Keratinocyte (primary cell): ENCODE measurements at regions not wholly inside any gene's neighbourhood (a gene's known extent, or its start where the extent isn't known, plus 50 kb on each side); places are given as distances from the start of the nearest gene placed in this dataset.

ENCODE experiments used
- DNase-seq: peaks from one replicate; pipeline ENCODE4 v3.0.0-alpha.2; 2011; ENCODE audit warnings: low read depth, missing footprints, low spot score
- FAIRE-seq: peaks from 2 replicates; lab custom pipeline; 2011; peaks lifted over from hg19 to GRCh38; lab: Jason Lieb, UNC
- H2AFZ ChIP-seq: 2 replicates; pipeline ENCODE4 v1.6.0; 2012; ENCODE audit warnings: low read length, control low read depth, inconsistent platforms; ENCODE audit not compliant: control insufficient read depth
- H3K27ac ChIP-seq: 2 replicates; pipeline ENCODE4 v1.5.1; 2011; ENCODE audit warnings: low read length; ENCODE audit not compliant: control insufficient read depth, insufficient read depth
- H3K27me3 ChIP-seq: 3 replicates; pipeline ENCODE4 v1.6.0; 2011; ENCODE audit warnings: low read length; ENCODE audit not compliant: control insufficient read depth, insufficient read depth; ENCODE audit errors: extremely low read depth
- H3K36me3 ChIP-seq, 2 experiments: 2 replicates in 1 of 2; 3 replicates in 1 of 2; pipeline ENCODE4 v1.5.1; 2011; ENCODE audit warnings: low read length in 2 of 2, mild to moderate bottlenecking in 1 of 2; ENCODE audit not compliant: control insufficient read depth in 2 of 2, insufficient read depth in 2 of 2; ENCODE audit errors: extremely low read depth in 1 of 2
- H3K4me1 ChIP-seq: 3 replicates; pipeline ENCODE4 v1.5.1; 2011; ENCODE audit warnings: low read length; ENCODE audit not compliant: control insufficient read depth, insufficient read depth; ENCODE audit errors: extremely low read depth
- H3K4me2 ChIP-seq: 3 replicates; pipeline ENCODE4 v1.6.0; 2011; ENCODE audit warnings: low read depth, low read length; ENCODE audit not compliant: control insufficient read depth, insufficient read depth; ENCODE audit errors: extremely low read depth
- H3K4me3 ChIP-seq, 3 experiments: fragments of 200-600 bp in 1 of 3; sonication (generic) in 1 of 3; 2 replicates in 2 of 3; 3 replicates in 1 of 3; pipeline ENCODE4 v1.5.1; 2011 to 2016; ENCODE audit warnings: low read length in 3 of 3, mild to moderate bottlenecking in 3 of 3, control low read depth in 2 of 3, inconsistent platforms in 1 of 3, low read depth in 1 of 3, mixed read lengths in 1 of 3, mixed run types in 1 of 3, moderate library complexity in 1 of 3; ENCODE audit not compliant: control insufficient read depth in 2 of 3, insufficient read depth in 2 of 3; ENCODE audit errors: extremely low read depth in 1 of 3
- H3K79me2 ChIP-seq: 2 replicates; pipeline ENCODE4 v1.6.0; 2012; ENCODE audit warnings: low read length; ENCODE audit not compliant: control insufficient read depth, insufficient read depth
- H3K9ac ChIP-seq: 3 replicates; pipeline ENCODE4 v1.6.0; 2011; ENCODE audit warnings: low read length; ENCODE audit not compliant: control insufficient read depth, insufficient read depth; ENCODE audit errors: extremely low read depth
- H3K9me1 ChIP-seq: 3 replicates; pipeline ENCODE4 v1.6.0; 2011; ENCODE audit warnings: low read length; ENCODE audit not compliant: control insufficient read depth, insufficient read depth; ENCODE audit errors: extremely low read depth
- H3K9me3 ChIP-seq: 2 replicates; pipeline ENCODE4 v1.5.1; 2012; ENCODE audit warnings: low read depth, low read length; ENCODE audit not compliant: control insufficient read depth
- H4K20me1 ChIP-seq: 3 replicates; pipeline ENCODE4 v1.6.0; 2011; ENCODE audit warnings: low read length; ENCODE audit not compliant: control insufficient read depth, insufficient read depth; ENCODE audit errors: extremely low read depth
- CTCF ChIP-seq, 3 experiments: IDR thresholded peaks in 1 of 3; conservative IDR thresholded peaks in 1 of 3; optimal IDR thresholded peaks in 1 of 3; 2 replicates in 2 of 3; 3 replicates in 1 of 3; pipeline versions ENCODE3 to v1.5.1; 2011; ENCODE audit warnings: low read length in 3 of 3, mild to moderate bottlenecking in 3 of 3, moderate library complexity in 2 of 3, control low read depth in 1 of 3, inconsistent platforms in 1 of 3; ENCODE audit not compliant: insufficient read depth in 2 of 3; ENCODE audit errors: extremely low read depth in 1 of 3
- EZH2 ChIP-seq: IDR thresholded peaks from one replicate; pipeline ENCODE4 v1.6.1; 2012; ENCODE audit warnings: inconsistent platforms, mild to moderate bottlenecking, low read length, moderate library complexity
- dilution Hi-C: fragments of 300-500 bp; cut with MboI; formaldehyde crosslinking; loops from one replicate; pipeline ENCODE4 v1.7.0; 2020; ENCODE audit warnings: low sequenced_read_pairs; ENCODE audit not compliant: extremely low pct_ligation_motif_present

- Histone ChIP-seq H3K4me3 (no peak overlapping the region), H3K27ac (no peak overlapping the region), H2AFZ (no peak overlapping the region), H3K79me2 (no peaks in the 10 kb centered on the region), H3K27me3 (no peaks in the 10 kb centered on the region), H3K4me1 (peaks cover 32% of the 10 kb centered on the region), H3K4me2 (no peak overlapping the region), H3K36me3 (no peaks in the 10 kb centered on the region), H4K20me1 (no peaks in the 10 kb centered on the region), H3K9me3 (no peaks in the 10 kb centered on the region), H3K9ac (no peak overlapping the region), H3K9me1 (no peaks in the 10 kb centered on the region)
- TF ChIP-seq EZH2: no peak
- TF ChIP-seq CTCF (optimal IDR thresholded peaks at IDR 0.05 in 1 of 3, IDR thresholded peaks at IDR 0.05 in 1 of 3, conservative IDR thresholded peaks at IDR 0.05 in 1 of 3; ENCODE audit: extremely low read depth in 1 of 3, insufficient read depth in 2 of 3, low read length in 3 of 3): no peak
- DNase-seq: no peak
- FAIRE-seq: no peak
- dilution Hi-C loops: no loop called here
Measured at GRCh38 chr9:105074491-105074890, 146.5 kb upstream of the ABCA1 start.

DNA sequence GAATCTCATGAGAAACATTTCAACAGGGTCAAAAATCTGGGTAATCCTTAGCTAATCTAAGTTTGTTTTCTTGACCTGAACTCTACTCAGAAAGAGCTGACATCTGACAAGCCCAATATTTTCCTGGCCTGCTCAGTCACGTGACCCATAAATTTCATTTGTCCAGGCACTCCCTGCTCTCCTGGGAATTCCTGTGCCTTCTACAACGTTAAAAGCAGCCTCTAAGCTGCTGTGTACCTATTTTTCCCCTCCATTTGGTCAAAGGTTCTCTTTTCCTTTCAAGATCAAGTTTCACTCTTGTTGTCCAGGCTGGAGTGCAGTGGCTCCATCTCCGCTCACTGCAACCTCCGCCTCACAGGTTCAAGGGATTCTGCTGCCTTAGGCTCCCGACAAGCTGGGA is 148.8 kb upstream of the ABCA1 start:
- Histone ChIP-seq H3K4me2 (no peak overlapping the region), H4K20me1 (no peaks in the 10 kb centered on the region), H3K9me1 (no peaks in the 10 kb centered on the region), H3K9ac (no peak overlapping the region), H3K4me3 (no peak overlapping the region), H3K9me3 (no peaks in the 10 kb centered on the region), H3K4me1 (peaks cover 12% of the 10 kb centered on the region), H3K27ac (no peak overlapping the region), H3K27me3 (no peaks in the 10 kb centered on the region), H3K36me3 (no peaks in the 10 kb centered on the region), H2AFZ (no peak overlapping the region), H3K79me2 (no peaks in the 10 kb centered on the region)
- TF ChIP-seq EZH2: no peak
- no peak for TF ChIP-seq CTCF (optimal IDR thresholded peaks at IDR 0.05 in 1 of 3, IDR thresholded peaks at IDR 0.05 in 1 of 3, conservative IDR thresholded peaks at IDR 0.05 in 1 of 3; ENCODE audit: extremely low read depth in 1 of 3, insufficient read depth in 2 of 3, low read length in 3 of 3)
- DNase-seq (no peak), FAIRE-seq (no peak)
- dilution Hi-C loops: no loop called here
